Lower leg skin (tissue), 3 donors: ENCODE measurements at regions not wholly inside any gene's neighbourhood (a gene's known extent, or its start where the extent isn't known, plus 50 kb on each side); places are given as distances from the start of the nearest gene placed in this dataset.

Source experiments
- CTCF ChIP-seq, 3 donors: fragments of 450-650 bp; IDR thresholded peaks; one replicate each; pipeline ENCODE4 v1.5.1; 2016; ENCODE audit warnings: antibody characterized with exemption in 3 of 3, mild to moderate bottlenecking in 3 of 3, moderate library complexity in 2 of 3
- POLR2A ChIP-seq, 2 donors: fragments of 450-650 bp; IDR thresholded peaks; one replicate each; pipeline ENCODE4 v1.6.1; 2016 to 2017; ENCODE audit warnings: antibody characterized with exemption in 2 of 2, mild to moderate bottlenecking in 1 of 2, moderate library complexity in 1 of 2

- no peak for TF ChIP-seq CTCF (IDR thresholded peaks at IDR 0.05)
- no peak for TF ChIP-seq POLR2A (IDR thresholded peaks at IDR 0.05)
Measured at GRCh38 chr9:71515626-71516025, 252.7 kb downstream of the CEMIP2 start.
